Fibroblast of lung (primary cell): ENCODE measurements at regions not wholly inside any gene's neighbourhood (a gene's known extent, or its start where the extent isn't known, plus 50 kb on each side); places are given as distances from the start of the nearest gene placed in this dataset.

ENCODE experiments used
- DNase-seq, 2 donors: peaks; one replicate each; pipeline versions ENCODE4 v3.0.0 to v3.0.0-alpha.2; 2010; ENCODE audit warnings: low read depth in 2 of 2
- H2AFZ ChIP-seq: 2 replicates; pipeline ENCODE4 v1.5.1; 2012; ENCODE audit warnings: low read length, control low read depth, inconsistent platforms
- H3K27ac ChIP-seq: 2 replicates; pipeline ENCODE4 v1.5.1; 2011; ENCODE audit warnings: low read length, control low read depth; ENCODE audit not compliant: insufficient read depth
- H3K27me3 ChIP-seq: 2 replicates; pipeline ENCODE4 v1.5.1; 2011; ENCODE audit warnings: mild to moderate bottlenecking, low read length; ENCODE audit not compliant: control insufficient read depth, insufficient read depth
- H3K36me3 ChIP-seq: 2 replicates; pipeline ENCODE4 v1.5.1; 2011; ENCODE audit warnings: low read length; ENCODE audit not compliant: control insufficient read depth, insufficient read depth
- H3K4me1 ChIP-seq: 2 replicates; pipeline ENCODE4 v1.5.1; 2011; ENCODE audit warnings: low read length; ENCODE audit not compliant: control insufficient read depth, insufficient read depth; ENCODE audit errors: extremely low read depth
- H3K4me2 ChIP-seq: 2 replicates; pipeline ENCODE4 v1.5.1; 2011; ENCODE audit warnings: low read length, control low read depth; ENCODE audit not compliant: insufficient read depth; ENCODE audit errors: extremely low read depth
- H3K4me3 ChIP-seq, 4 experiments: fragments of 200-600 bp in 1 of 4; sonication (generic) in 1 of 4; replicated peaks in 1 of 4; 2 replicates each; pipeline ENCODE4 v1.5.1; 2011 to 2016; ENCODE audit warnings: low read length in 4 of 4, low read depth in 3 of 4, mild to moderate bottlenecking in 3 of 4, control low read depth in 2 of 4, inconsistent platforms in 1 of 4, mixed read lengths in 1 of 4; ENCODE audit not compliant: insufficient read depth in 1 of 4; ENCODE audit errors: control extremely low read depth in 1 of 4
- H3K79me2 ChIP-seq: 2 replicates; pipeline ENCODE4 v1.5.1; 2012; ENCODE audit warnings: mild to moderate bottlenecking, low read length, inconsistent platforms; ENCODE audit not compliant: control insufficient read depth, insufficient read depth
- H3K9ac ChIP-seq: 2 replicates; pipeline ENCODE4 v1.5.1; 2011; ENCODE audit warnings: mild to moderate bottlenecking, low read length, control low read depth; ENCODE audit not compliant: insufficient read depth
- H3K9me3 ChIP-seq: 2 replicates; pipeline ENCODE4 v1.5.1; 2012; ENCODE audit warnings: low read depth, low read length; ENCODE audit not compliant: control insufficient read depth, insufficient read depth
- H4K20me1 ChIP-seq: 2 replicates; pipeline ENCODE4 v1.5.1; 2011; ENCODE audit warnings: low read length; ENCODE audit not compliant: control insufficient read depth, insufficient read depth; ENCODE audit errors: extremely low read depth
- EZH2 ChIP-seq: IDR thresholded peaks from 2 replicates; pipeline ENCODE4 v1.5.1; 2012; ENCODE audit warnings: low read length, control low read depth, mild to moderate bottlenecking; ENCODE audit errors: missing control alignments
- TF ChIP-seq, protein P1 (sequence below), 2 donors: IDR thresholded peaks in 1 of 2; conservative IDR thresholded peaks in 1 of 2; 1 replicate in 1 of 2; 2 replicates in 1 of 2; pipeline ENCODE4 v1.5.1; 2011 to 2012; ENCODE audit warnings: low read length in 2 of 2, control low read depth in 1 of 2, inconsistent platforms in 1 of 2, low read depth in 1 of 2, mild to moderate bottlenecking in 1 of 2

DNA sequence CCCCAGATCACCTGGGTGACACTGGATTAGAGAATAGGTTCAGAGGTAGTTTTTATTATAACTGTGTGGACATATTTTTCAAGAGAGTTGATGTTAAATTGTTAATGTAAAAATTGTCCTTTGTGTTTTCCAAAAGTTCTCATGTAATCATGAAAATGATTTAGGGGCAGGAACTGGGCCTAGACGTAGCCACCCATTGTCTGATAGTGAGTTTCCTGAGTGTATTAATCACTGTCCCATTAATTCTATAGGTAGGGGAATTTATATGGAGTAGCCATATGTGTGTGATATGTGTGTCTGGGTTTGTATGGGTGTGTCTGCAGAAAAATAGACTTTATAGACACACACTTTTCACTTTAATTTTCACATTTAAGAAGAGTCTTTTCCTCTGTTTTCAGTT is 144.6 kb upstream of the RAI14 start:
- no peak overlapping the region for H3K27ac ChIP-seq
- H3K4me2 ChIP-seq = no peak overlapping the region
- H2AFZ ChIP-seq = no peak overlapping the region
- H3K4me1 ChIP-seq = no peaks in the 10 kb centered on the region
- no peak for DNase-seq
- H3K4me3 ChIP-seq = no peak overlapping the region
- H3K9me3 ChIP-seq = no peaks in the 10 kb centered on the region
- no peak overlapping the region for H3K9ac ChIP-seq
- no peaks in the 10 kb centered on the region for H3K36me3 ChIP-seq
- H4K20me1 ChIP-seq = no peaks in the 10 kb centered on the region
- no peak for TF ChIP-seq EZH2
- TF ChIP-seq, protein P1, sequence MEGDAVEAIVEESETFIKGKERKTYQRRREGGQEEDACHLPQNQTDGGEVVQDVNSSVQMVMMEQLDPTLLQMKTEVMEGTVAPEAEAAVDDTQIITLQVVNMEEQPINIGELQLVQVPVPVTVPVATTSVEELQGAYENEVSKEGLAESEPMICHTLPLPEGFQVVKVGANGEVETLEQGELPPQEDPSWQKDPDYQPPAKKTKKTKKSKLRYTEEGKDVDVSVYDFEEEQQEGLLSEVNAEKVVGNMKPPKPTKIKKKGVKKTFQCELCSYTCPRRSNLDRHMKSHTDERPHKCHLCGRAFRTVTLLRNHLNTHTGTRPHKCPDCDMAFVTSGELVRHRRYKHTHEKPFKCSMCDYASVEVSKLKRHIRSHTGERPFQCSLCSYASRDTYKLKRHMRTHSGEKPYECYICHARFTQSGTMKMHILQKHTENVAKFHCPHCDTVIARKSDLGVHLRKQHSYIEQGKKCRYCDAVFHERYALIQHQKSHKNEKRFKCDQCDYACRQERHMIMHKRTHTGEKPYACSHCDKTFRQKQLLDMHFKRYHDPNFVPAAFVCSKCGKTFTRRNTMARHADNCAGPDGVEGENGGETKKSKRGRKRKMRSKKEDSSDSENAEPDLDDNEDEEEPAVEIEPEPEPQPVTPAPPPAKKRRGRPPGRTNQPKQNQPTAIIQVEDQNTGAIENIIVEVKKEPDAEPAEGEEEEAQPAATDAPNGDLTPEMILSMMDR (conservative IDR thresholded peaks at IDR 0.05 in 1 of 2, IDR thresholded peaks at IDR 0.05 in 1 of 2; ENCODE audit: low read depth in 1 of 2, low read length in 2 of 2) = no peak
- H3K27me3 ChIP-seq = no peaks in the 10 kb centered on the region
- H3K79me2 ChIP-seq = no peaks in the 10 kb centered on the region

DNA sequence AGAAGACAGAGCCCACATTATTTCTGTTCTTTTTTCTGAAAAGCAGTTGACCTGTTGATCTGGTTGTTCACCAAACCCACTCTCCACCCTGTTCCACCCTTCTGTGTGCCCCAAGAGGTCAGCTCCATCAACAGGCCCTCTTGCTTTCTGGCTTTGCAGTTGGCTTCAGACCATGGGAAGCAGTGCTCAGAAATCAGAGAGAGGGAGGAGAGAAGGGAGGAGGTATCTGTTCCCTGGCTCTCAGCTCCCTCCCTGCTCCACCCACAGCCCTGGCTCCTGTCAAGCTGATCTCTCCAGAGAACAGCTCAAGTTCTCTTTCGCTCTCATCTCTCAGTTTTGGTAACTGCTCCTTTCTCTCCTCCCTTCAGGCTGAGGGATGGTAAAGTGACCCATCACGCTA is 144.2 kb upstream of the RAI14 start:
- DNase-seq = peak in 1 of 2 donors; percentile 84

DNA sequence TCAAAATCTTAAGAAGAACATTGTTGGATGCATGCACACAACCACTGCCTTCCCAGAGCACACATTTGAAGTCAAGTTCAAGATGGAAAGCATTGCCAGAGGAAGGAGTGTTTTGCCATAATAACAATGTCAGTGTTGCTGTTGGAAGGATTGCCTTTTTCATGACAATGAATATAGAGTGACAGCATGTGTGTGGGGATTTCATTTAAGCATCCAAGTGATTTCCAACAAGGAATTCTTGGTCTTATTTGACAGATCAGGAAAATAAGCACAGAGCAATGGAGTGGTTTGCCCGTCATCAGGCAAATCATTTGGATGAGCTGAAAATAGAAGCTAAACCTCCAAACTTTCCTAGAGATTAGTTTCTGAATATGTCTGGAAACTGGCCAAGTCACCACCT is 140.0 kb upstream of the RAI14 start:
- Histone ChIP-seq H3K4me3 (no peak overlapping the region), H3K27ac (no peak overlapping the region), H3K9me3 (no peaks in the 10 kb centered on the region), H3K27me3 (no peaks in the 10 kb centered on the region), H3K4me2 (no peak overlapping the region), H2AFZ (no peak overlapping the region), H3K79me2 (no peaks in the 10 kb centered on the region), H3K4me1 (peaks cover 5% of the 10 kb centered on the region), H3K9ac (no peak overlapping the region), H3K36me3 (no peaks in the 10 kb centered on the region), H4K20me1 (no peaks in the 10 kb centered on the region)
- no peak for TF ChIP-seq EZH2
- TF ChIP-seq, protein P1 (conservative IDR thresholded peaks at IDR 0.05 in 1 of 2, IDR thresholded peaks at IDR 0.05 in 1 of 2; ENCODE audit: low read depth in 1 of 2, low read length in 2 of 2) = no peak
- DNase-seq = no peak

More for the DNA sequence above, 144.2 kb upstream of the RAI14 start:
- Histone ChIP-seq H3K4me2 (no peak overlapping the region), H3K79me2 (no peaks in the 10 kb centered on the region), H3K27ac (no peak overlapping the region), H2AFZ (peak overlapping the region; percentile 32), H3K9me3 (no peaks in the 10 kb centered on the region), H3K4me3 (no peak overlapping the region), H3K9ac (no peak overlapping the region), H3K4me1 (peaks cover 3% of the 10 kb centered on the region), H4K20me1 (no peaks in the 10 kb centered on the region), H3K27me3 (no peaks in the 10 kb centered on the region), H3K36me3 (no peaks in the 10 kb centered on the region)
- no peak for TF ChIP-seq EZH2
- TF ChIP-seq, protein P1 (conservative IDR thresholded peaks at IDR 0.05 in 1 of 2, IDR thresholded peaks at IDR 0.05 in 1 of 2; ENCODE audit: low read depth in 1 of 2, low read length in 2 of 2) = no peak
